Breast epithelium (tissue), 3 donors: ENCODE measurements at regions not wholly inside any gene's neighbourhood (a gene's known extent, or its start where the extent isn't known, plus 50 kb on each side); places are given as distances from the start of the nearest gene placed in this dataset.

Source experiments
- POLR2AphosphoS5 ChIP-seq, 3 donors: sonication (generic); formaldehyde crosslinking; IDR thresholded peaks; one replicate each; pipeline ENCODE4 v1.6.1; 2017; ENCODE audit warnings: antibody characterized with exemption in 3 of 3
- TF ChIP-seq, protein P1 (sequence below), 3 donors: fragments of 450-650 bp; IDR thresholded peaks; one replicate each; pipeline ENCODE4 v1.5.1; 2016 to 2017; ENCODE audit warnings: antibody characterized with exemption in 3 of 3, mild to moderate bottlenecking in 3 of 3, moderate library complexity in 3 of 3

DNA sequence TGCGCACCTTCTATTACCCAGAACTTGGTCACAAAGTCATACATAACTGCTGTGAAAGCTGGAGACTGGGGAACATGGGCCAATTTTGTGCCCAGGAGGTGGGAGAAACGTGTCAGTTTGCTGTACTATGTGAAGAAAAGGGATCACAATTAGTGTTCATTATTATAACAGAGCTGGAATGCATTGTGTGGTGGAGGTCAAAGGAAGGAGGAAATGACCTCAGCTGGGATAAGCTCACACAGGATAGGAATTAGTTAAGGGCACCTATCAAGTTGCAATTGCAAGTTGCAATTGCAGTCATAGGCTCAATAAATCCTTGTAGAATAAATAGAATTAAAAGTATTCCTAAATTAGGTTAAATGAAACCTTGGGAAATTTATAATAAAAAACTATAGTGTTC lies 103.9 kb upstream of the OBI1 start:
- no peak for TF ChIP-seq POLR2AphosphoS5 (IDR thresholded peaks at IDR 0.05)
- TF ChIP-seq, protein P1, sequence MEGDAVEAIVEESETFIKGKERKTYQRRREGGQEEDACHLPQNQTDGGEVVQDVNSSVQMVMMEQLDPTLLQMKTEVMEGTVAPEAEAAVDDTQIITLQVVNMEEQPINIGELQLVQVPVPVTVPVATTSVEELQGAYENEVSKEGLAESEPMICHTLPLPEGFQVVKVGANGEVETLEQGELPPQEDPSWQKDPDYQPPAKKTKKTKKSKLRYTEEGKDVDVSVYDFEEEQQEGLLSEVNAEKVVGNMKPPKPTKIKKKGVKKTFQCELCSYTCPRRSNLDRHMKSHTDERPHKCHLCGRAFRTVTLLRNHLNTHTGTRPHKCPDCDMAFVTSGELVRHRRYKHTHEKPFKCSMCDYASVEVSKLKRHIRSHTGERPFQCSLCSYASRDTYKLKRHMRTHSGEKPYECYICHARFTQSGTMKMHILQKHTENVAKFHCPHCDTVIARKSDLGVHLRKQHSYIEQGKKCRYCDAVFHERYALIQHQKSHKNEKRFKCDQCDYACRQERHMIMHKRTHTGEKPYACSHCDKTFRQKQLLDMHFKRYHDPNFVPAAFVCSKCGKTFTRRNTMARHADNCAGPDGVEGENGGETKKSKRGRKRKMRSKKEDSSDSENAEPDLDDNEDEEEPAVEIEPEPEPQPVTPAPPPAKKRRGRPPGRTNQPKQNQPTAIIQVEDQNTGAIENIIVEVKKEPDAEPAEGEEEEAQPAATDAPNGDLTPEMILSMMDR (IDR thresholded peaks at IDR 0.05) = no peak
